ENCODE measurements at regions not wholly inside any gene's neighbourhood (a gene's known extent, or its start where the extent isn't known, plus 50 kb on each side); places are given as distances from the start of the nearest gene placed in this dataset.

DNA sequence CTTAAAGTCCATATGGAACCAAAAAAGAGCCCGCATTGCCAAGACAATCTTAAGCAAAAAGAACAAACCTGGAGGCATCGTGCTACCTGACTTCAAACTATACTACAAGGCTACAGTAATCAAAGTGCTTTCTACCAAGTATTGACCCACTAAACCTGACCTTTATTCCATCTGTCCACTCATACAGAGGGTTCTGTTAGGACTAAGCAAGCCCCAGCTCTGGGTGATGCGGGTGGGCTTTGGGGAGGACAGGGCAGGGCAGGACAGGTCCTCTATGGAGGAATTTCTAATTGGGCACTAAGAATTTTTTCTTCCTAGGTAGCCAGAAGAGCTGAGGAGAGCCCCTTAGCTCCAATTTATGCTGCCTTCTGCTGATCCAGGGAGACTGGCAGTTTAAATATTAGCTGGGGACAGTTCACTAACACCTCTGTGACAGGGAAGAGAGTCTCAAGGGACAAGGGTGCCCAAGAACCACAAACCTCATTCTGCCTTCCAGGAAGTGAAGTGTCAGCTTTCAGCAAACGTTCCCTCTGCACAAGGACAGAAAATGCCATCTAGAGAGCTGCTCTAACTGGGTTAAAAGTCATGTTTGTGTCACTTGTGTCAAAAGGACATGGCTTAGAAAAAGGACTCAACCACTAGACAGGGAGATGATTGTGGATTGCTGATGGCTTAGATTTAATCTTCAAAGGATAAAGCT lies 143.2 kb downstream of the KIT start:
- H3K36me3 ChIP-seq (ENCODE audit: control insufficient read depth in 2 of 2, insufficient read depth in 2 of 2, low read length in 1 of 2): no peaks in the 10 kb centered on the region
- 73% methylated on average over 4 of the region's 4 CpGs for WGBS
- H3K4me3 ChIP-seq (ENCODE audit: low read length in 2 of 2): no peak overlapping the region
- peaks cover 0 to 4% of the 10 kb centered on the region in 2 donors for H3K4me1 ChIP-seq (ENCODE audit: control insufficient read depth in 2 of 2, insufficient read depth in 2 of 2, low read length in 2 of 2)
- DNase-seq (ENCODE audit: low read depth in 6 of 9, low spot score in 9 of 9): peak in 3 of 9 donors; percentile 21 to 52 (median 22)
- H3K27ac ChIP-seq (ENCODE audit: low read depth in 1 of 2, low read length in 1 of 2): peak overlapping the region in 1 of 2 donors; percentile 38
- H3K27me3 ChIP-seq (ENCODE audit: control insufficient read depth in 2 of 2, insufficient read depth in 1 of 2, low read length in 1 of 2): no peaks in the 10 kb centered on the region
- H3K9me3 ChIP-seq (ENCODE audit: control insufficient read depth in 2 of 2, insufficient read depth in 1 of 2, low read length in 1 of 2): no peaks in the 10 kb centered on the region

DNA sequence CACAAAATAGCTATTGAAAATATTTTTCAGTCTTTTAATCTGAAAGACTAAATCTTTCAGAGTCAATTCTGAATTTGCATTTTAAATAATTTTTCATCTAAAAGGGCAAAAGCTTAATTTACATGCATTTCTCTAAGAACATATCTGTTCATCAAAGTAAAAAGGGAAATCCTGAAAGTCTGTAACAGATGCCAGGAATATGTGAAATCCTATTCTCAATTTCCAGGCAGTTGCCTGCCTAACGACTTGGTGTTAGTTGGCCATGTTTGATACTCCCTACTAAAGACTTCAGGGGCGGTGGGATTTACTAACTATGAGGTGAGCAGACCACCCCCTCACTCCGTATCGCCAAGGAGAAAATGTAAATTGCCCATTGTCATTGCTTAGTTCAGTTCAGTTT lies 136.8 kb downstream of the KIT start:
- DNase-seq (ENCODE audit: low read depth in 6 of 9, low spot score in 9 of 9): no peak
- H3K36me3 ChIP-seq (ENCODE audit: control insufficient read depth in 2 of 2, insufficient read depth in 2 of 2, low read length in 1 of 2): no peaks in the 10 kb centered on the region
- H3K4me3 ChIP-seq (ENCODE audit: low read length in 2 of 2): no peak overlapping the region
- no peaks in the 10 kb centered on the region for H3K27me3 ChIP-seq (ENCODE audit: control insufficient read depth in 2 of 2, insufficient read depth in 1 of 2, low read length in 1 of 2)
- no peaks in the 10 kb centered on the region for H3K9me3 ChIP-seq (ENCODE audit: control insufficient read depth in 2 of 2, insufficient read depth in 1 of 2, low read length in 1 of 2)
- 86% methylated on average over 4 of the region's 4 CpGs for WGBS
- H3K27ac ChIP-seq (ENCODE audit: low read depth in 1 of 2, low read length in 1 of 2): no peak overlapping the region
- H3K4me1 ChIP-seq (ENCODE audit: control insufficient read depth in 2 of 2, insufficient read depth in 2 of 2, low read length in 2 of 2): no peaks in the 10 kb centered on the region

DNA sequence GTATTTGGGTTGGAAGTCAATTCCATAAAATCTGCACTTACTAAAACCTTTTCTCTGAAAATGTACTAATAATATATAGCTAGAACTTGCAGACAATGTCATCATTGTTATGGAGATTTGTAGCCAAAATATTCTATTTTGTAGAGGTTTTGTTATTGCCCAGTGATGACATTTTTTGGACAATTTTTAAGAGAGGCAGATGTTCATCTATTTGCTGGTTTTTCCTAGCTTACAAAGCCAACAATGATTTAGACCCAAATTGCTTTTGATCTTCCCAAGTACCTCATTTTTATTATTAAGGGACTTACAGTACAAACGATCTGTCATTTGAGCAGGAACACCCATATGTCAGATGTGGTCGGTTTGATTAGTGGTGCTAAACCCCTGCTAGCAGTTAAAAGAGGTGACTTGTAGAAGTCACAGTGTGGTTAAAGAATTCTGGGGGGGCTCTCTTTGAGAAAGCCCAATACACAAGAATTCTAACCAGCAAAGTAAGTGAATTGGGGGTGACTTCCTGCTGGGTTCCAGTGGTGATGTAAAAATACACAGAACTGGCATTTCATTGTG lies 136.2 kb downstream of the KIT start:
- H3K4me3 ChIP-seq (ENCODE audit: low read length in 2 of 2): no peak overlapping the region
- no peak overlapping the region for H3K27ac ChIP-seq (ENCODE audit: low read depth in 1 of 2, low read length in 1 of 2)
- no peaks in the 10 kb centered on the region for H3K4me1 ChIP-seq (ENCODE audit: control insufficient read depth in 2 of 2, insufficient read depth in 2 of 2, low read length in 2 of 2)
- peak in 1 of 9 donors; percentile 22 for DNase-seq (ENCODE audit: low read depth in 6 of 9, low spot score in 9 of 9)
- no peaks in the 10 kb centered on the region for H3K27me3 ChIP-seq (ENCODE audit: control insufficient read depth in 2 of 2, insufficient read depth in 1 of 2, low read length in 1 of 2)
- 7% methylated on average over 2 of the region's 2 CpGs for WGBS
- H3K36me3 ChIP-seq (ENCODE audit: control insufficient read depth in 2 of 2, insufficient read depth in 2 of 2, low read length in 1 of 2): no peaks in the 10 kb centered on the region
- no peaks in the 10 kb centered on the region for H3K9me3 ChIP-seq (ENCODE audit: control insufficient read depth in 2 of 2, insufficient read depth in 1 of 2, low read length in 1 of 2)

Measured in thymus (tissue), 11 donors.